Non-pigmented ciliary epithelial cell (primary cell): ENCODE measurements at regions not wholly inside any gene's neighbourhood (a gene's known extent, or its start where the extent isn't known, plus 50 kb on each side); places are given as distances from the start of the nearest gene placed in this dataset.
"Not testable (repeated sequence)": the region's sequence is repeated elsewhere in the genome, so short reads cannot be mapped to it uniquely, and the experiment has no call there.

Experiments used
- DNase-seq: peaks from one replicate; pipeline ENCODE4 v3.0.0-alpha.2; 2010; ENCODE audit warnings: low read depth

DNA sequence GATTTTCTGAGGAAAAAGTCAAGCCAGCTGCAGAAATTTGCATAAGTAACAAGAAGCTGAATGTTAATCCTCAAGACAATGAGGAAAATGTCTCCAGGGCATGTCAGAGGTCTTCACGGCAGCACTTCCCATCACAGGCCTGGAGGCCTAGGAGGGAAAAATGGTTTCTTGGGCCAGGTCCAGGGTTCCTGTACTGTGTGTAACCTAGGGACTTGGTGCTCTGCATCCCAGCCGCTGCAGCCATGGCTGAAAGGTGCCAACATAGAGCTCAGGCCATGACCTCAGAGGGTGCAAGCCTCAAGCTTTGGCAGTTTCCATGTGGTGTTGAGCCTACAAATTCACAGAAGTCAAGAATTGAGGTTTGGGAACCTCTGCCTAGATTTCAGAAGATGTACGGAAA, 144.1 kb downstream of the AKR1D1 start:
- not testable (repeated sequence) for DNase-seq

DNA sequence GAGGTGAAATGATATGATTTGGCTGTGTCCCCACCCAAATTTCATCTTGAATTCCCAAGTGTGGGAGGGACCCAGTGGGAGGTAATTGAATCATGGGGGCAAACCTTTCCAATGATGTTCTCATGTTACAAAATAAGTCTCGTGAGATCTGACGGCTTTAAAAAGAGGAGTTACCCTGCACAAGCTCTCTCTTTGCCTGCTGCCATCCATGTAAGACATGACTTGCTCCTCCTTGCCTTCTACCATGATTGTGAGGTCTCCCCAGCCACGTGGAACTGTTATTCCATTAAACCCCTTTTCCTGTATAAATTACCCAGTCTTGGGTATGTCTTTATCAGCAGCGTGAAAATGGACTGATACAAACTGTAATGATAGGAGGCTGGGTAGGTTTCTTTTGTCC, 145.1 kb downstream of the AKR1D1 start:
- not testable (repeated sequence) for DNase-seq

DNA sequence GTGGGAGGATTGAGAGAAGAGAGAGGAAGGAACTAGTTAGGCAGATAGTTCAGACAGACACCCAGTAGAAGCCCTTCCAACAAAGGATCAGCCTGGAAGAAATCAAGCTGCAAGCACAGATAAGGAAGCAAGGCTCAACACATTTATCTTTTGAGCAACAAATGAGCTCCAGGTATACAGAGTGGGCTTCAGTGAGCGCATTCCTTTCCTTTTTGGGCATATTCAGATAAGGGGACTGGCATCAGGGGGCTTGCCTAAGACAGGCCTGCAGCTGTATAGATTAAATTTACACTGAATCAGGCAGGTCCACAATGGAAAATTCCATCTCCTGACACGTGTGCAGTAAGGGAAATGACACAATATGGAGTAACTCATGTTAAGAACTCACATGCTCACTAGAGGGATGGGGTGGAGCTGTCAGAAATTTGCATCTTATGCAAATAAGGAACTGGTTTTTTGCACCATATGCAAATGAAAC, 147.2 kb downstream of the AKR1D1 start:
- no peak for DNase-seq

DNA sequence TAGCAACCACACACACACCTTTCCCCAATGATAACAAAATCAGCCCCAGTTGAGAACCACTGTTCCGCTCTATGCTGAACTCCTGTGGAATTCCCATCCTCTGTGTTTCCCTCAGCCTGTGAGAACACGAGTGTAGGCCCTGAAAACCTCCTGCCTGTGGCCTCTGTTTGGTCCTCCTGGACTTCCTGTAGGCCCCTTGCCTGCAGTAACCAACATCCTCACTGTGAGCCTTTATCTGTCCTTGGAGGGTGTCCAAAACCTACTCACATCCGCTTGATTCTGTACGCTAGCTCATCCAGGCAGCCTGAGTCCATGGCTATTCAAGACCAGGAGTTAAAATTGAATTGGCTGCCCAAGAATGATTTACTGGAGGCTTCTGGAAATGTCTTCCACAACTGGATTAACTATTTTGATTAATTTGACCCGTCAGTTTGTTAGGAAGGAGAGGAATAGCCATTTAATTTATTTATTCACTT, 149.8 kb downstream of the AKR1D1 start:
- DNase-seq: peak; percentile 35

DNA sequence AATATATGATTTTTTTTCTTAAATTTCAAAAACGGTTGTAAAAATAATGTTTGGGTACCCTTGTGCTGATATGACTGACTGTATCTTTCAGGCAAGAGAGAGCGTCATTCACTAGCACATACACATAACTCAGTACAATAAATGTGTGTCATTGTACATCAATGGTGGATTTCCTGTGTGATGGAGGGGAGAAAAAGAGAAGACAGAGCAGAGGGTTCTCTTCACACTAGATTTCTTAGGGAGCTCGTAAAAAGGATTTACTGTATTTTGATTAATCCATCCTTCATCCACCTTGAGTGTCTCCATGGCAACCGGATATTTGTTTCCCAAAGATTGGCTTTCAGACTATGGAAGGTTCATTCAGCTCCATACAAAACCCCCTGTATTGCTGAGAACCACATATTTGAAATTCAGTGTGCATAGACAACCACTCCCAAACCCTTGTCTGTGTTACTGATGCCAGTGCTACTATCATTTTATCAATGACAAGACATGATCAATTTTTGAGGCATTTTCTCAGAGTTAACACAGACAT, 150.6 kb downstream of the AKR1D1 start:
- no peak for DNase-seq

DNA sequence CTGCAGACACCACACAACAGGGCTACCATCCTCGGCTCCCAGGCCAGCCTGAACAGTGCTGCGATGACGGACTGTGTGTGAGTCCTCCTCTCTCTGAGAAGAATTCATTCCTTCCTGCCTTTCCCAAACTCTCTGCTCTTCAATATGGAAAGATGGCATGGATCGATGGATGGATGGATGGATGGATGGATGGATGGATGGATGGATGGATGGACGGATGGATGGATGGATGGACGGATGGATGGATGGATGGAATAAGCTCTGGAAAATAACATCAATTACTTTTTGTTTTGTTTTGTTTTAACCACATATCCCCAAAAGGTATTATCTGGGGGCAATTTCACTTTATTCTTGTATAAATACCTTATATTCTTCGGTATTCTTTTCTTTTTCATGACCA, 151.9 kb downstream of the AKR1D1 start:
- no peak for DNase-seq

DNA sequence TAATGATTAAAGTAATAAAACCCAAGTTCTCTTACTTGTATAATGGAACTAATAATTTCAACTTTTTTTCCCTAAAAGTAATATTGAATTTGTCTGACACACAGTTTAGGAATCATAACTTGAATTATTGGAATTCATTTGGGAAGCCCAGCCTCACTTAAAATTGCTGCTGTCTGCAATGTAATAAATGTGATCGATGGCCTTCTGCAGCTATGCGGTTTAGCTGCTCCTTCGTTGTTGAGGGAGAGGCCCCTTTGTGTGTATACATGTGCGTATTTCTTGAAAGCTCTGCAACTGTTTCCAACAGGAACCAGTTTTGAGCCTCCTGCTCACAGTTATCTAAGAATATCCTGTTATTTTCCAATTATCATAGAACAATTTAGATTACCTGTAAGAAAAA, 152.5 kb downstream of the AKR1D1 start:
- DNase-seq: no peak

DNA sequence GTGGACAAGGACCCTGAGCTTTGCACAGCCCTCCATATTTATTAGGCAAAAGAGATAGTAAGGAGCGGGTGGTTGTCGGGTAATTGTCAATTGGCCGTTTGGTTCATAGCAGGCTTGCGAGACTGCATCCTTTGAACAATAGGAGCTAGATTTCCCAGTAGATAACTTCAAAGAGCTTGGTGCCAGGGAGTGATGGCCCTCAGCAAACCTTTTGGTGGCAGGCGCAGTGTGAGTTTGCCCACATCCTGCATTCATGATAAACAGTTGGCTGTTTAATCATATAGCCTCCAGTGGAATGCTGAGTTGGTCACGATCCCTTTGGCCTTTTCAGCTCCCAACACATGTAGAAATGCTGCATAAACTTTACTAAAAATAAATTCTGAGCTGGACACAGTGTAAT, 156.9 kb downstream of the AKR1D1 start:
- no peak for DNase-seq

DNA sequence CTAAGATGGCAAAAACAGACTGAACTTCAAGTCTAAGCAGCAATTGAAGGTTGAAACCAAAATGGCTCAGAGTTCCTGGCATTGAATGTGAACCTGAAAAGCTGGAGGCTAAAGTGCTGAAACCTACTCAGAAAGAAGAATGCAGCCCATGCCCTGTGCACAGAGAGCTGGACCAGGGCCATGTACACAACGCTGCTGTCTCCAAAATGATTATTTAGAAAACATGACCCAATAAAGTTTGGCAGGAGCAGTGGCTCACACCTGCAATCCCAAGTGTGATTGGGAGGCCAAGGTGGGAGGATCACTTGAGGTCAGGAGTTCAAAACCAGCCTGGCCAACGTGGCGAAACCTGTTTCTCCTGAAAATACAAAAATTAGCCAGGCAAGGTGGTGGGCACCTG, 158.9 kb downstream of the AKR1D1 start:
- no peak for DNase-seq

DNA sequence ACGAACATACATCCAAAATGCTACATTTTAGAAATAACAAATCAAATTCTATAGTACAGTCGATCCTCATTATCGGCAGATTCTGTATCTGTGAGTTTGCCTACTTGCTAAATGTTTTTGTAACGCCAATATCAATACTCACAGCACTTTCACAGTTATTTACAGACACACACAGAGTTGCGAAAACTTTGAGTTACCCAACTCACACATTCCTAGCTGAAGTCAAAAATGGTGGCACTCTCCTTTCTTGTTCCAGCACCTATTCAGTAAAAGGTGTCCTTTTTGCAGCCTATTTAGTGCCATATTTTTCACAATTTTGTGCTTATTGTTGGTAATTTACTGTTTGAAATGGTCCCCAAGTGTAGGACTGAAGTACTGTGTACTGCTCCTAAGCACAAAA, 161.7 kb downstream of the AKR1D1 start:
- no peak for DNase-seq

DNA sequence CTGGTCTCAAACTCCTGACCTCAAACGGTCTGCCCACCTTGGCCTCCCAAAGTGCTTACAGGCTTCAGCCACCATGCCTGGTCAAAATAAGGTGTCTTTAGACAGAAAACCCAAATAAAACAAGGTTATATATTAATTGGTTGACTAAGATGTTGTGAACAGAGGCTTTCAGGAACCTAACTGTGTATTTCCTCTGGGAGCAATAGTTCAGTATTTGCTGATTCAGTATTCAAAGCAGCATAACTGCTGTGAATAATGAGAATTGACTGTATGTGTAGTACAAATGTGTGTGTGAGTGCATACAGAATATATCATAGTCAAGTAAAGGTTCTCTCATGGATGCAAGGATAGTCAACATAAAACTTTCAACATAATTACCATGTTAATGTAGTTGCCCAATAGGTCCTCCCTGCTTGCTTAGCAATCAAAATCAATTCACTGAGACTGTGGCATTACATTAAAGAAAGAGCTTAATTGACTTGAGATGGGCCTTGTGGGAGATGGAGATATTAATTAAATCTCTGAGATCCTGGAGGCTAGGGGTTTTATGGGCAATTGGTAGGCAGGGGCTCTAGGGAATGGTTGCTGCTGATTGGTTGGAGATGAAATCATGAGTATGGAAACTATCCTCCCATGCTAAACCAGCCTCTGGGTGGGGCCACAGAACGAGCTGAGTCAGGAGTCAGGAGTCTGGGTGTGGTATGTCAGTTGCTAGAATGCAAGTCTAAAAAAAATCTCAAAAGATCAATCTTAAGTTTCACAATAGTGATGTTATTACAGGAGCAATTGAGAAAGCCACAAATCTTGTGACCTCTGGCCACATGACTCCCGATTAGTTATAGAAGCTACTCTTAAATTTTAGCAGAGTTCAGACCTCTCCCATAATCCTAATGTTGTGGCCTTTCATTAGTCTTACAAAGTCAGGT, 162.7 kb downstream of the AKR1D1 start:
- no peak for DNase-seq

DNA sequence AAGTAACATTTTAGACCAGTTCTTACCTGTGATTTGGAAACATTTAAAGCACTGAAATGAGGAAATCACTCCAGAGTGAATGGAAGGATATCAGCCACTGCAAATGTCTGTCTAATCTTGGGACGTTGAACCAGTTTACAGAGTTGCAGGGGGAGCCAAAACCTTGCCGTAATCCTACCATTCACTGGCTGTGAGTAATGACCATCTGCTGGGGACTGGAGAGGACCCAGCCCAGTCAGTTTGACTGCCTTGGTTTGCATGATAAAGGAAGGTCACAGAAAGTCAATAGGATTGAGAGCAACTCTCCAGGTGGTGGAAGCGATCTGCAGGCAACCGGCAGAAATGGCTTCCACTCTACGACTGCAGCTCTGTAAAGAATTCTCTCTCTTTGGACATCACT, 167.2 kb downstream of the AKR1D1 start:
- DNase-seq: no peak

DNA sequence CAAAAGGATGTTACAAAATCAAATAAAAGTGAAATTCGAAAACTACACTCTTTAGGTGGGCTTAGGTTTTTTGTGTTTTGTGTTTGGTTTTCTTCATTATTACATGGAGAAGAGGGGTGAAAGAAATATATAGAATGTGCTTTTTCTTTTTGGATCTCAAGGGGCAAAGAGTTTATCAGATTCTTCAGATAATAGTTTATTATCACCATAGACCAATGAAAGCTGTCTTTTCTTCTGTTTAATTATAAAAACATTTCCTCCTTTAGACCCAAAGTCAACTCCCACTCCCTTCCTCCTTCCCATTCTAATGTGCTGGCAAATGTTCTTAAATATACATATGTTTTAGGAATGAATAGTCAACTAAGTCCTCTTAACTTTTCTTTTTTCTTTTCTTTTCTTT, 167.6 kb downstream of the AKR1D1 start:
- DNase-seq: no peak

DNA sequence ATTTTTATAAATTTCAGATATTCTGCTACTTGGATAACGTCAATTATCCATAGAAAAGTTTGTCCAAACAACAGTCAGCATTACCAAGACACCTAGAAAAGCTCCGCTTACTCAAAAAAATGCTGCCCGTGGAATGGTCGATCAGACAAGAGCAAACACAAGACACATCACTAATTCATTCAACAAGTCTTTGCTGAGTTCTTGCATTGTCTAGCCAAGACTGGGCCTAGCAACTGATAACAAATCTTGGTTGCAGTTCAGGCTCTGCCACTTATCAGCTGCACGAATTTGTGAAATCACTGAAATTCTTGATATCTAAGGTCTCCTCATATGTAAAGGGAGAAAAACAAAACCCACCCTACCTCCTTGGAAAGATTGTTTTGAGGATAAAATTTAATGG, 168.3 kb downstream of the AKR1D1 start:
- no peak for DNase-seq

DNA sequence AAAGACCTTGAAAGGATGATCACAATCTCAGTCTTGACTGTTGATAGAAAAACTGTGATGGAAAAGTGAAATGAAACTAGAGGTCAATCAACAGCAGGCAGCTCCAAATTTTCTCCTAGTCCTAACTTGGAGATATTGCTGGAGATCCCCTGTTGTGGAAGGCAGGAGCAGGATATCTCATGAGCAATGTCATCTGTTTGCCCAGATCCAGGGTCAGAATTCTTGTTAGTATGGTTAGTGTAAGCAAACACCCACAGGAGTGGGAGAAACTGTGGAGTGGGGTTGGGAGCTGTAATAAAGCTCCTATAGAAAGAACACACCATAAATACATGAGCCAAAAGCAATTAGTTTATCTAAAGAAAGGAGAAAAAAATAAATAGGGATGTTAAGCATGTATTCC, 169.0 kb downstream of the AKR1D1 start:
- DNase-seq: no peak

DNA sequence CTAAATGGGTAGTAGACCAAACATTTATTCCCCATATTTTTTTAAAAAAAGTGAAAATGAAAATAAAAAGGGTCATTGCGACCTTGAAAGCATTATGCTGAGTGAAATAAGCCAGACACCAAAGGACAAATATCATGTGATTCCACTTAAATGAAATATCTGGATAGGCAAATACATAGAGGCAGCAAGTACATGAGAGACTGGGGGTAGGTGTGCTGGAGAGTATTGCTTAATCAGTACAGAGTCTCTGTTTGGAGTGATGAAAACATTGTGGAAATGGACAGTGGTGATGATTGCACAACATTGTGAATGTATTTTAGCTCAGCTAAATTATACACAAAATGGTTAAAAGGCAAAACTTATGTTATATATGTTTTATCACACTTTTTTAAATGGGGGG, 169.4 kb downstream of the AKR1D1 start:
- DNase-seq: no peak

DNA sequence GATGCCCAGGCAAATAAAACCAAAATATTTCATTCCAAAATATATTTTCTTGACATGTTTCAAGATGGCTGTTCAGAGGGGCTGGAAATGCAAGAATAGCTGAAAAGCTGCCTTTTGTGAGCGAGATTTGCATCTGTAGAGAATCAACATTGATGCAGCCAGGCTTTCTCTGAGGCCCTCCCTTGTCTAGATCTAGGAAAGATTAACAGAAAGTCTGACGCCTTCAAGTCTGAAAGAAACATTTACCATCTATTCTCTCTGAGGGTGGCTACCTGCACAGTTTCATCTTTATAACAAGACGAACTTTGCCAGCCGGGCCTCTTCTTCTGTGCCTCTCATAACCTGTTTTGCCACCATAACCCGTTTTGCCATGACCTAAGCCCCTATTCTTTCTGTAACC, 170.2 kb downstream of the AKR1D1 start:
- DNase-seq: no peak

DNA sequence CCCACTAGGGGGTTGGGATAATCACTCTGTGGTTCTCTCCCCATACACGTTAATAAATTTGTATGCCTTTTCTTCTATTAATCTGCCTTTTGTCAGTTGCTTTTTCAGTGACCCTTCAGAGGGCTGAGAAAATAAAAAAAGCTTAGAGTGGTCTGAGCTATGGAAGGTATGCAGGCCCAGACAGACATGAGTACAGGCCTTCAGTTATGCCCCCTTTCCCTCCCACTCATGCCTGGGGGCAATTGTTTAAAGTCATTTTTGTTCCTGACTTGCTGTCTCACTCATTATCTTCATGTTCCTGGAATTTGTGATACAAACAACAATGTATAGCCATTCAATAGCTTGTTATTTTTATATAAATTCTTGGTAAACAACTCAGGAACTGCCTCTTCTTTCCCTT, 170.8 kb downstream of the AKR1D1 start:
- DNase-seq: no peak

DNA sequence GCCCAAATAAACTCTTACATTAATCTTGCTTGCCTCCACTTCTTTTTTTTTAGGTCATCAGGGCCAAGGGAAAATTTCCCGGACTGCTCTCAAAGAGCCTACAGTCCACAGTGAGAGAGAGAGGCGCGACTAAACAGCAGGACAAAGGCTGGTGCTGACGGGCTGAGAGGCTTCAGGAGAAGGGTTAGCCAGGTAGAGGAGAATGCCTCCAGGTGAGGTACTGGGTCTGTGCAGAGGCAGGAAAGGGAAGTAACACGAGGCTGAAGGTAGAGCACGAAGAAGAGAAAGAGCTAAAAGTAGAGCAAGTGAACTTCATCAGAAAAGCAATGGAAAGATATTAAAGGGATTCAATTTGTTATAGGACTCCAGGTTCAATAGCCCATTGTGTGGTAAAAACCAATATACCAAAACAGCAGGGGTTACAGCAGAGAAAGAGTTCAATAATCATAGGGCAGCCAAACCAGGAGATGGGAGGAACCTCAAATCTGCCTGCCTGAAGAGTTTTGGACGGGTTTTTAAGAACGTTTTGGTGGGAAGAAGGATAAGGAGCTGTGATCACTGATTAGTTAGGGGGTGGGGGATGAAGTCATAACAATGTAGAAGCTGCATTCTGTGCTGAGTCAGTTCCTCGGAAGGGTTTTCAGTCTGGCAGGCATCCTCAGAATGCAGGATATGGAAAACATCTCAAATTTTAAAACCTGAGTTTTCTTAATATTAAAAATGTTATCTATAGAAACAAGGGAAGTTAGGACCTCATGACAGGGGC, 171.5 kb downstream of the AKR1D1 start:
- no peak for DNase-seq

DNA sequence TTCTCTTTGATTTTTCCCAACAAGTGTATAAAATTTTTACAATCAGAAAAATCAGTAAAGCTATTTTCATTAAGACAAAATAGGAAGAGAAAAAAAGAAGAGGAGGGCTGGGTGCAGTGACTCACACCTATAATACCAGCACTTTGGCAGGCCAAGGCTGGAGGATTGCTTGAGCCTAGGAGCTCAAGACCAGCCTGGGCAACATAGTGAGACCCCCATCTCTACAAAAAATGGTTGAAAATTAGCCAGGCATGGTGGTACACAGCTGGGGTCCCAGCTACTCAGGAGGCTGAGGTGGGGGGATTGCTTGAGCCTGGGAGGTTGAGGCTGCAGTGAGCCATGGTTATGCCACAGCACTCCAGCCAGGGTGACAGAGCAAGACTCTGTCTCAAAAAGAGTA, 172.3 kb downstream of the AKR1D1 start:
- DNase-seq: no peak

DNA sequence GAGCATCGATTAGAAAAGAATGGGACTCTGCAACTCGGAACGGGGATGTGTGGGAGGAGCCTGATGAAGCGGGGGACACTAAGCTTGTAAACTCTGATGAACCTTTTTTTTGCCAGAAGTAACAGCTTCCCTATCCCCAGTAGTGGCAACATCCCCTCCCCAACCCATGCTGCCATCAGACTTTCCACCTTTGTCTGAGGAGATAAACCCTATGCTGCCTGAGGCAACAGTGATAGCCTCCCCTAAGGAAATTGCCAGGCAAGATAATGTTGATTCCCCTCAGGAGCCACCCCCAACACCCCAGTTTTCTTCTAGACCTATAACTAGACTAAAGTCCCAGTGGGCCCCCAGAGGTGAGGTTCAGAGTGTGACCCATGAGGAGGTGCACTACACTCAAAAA, 173.7 kb downstream of the AKR1D1 start:
- DNase-seq: no peak

DNA sequence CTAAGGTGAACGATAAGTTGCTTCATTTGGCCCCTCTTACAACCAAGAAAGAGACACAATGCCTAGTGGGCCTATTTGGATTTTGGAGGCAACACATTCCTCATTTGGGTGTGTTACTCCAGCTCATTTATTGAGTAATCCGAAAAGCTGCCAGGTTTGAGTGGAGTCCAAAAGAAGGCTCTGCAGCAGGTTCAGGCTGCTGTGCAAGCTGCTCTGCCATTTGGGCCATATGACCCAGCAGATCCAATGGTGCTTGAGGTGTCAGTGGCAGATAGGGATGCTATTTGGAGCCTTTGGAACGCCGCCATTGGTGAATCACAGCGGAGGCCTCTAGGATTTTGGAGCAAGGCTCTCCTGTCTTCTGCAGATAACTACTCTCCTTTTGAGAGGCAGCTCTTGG, 176.4 kb downstream of the AKR1D1 start:
- DNase-seq: not testable (repeated sequence)

DNA sequence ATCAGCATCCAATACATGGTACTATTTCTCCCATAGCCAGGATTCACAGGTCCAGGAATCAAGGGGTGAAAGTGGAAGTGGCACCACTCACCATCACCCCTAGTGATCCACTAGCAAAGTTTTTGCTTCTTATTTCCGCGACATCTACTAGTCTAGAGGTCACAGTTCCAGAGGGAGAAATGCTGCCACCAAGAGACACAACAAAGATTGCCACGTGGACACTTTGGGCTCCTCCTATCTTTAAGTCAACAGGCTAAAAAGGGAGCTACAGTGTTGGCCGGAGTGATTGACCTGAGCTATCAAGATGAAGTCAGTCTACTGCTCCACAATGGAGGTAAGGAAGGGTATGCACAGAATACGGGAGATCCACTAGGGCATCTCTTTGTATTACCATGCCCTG, 178.2 kb downstream of the AKR1D1 start:
- DNase-seq: no peak
